Upper lobe of right lung (tissue), 1 donor: ENCODE measurements at regions not wholly inside any gene's neighbourhood (a gene's known extent, or its start where the extent isn't known, plus 50 kb on each side); places are given as distances from the start of the nearest gene placed in this dataset.

ENCODE experiments used
- ATAC-seq: fragments of 200-7000 bp; cut with Tn5 transposase; one replicate; pipeline ENCODE4 v1.9.1; 2020; ENCODE audit warnings: mild to moderate bottlenecking, moderate library complexity
- DNase-seq: peaks from one replicate; pipeline ENCODE4 v3.0.0-alpha.2; 2020
- H3K27ac ChIP-seq: fragments of 200-600 bp; one replicate; pipeline ENCODE4 v1.8.0; 2022
- H3K27me3 ChIP-seq: fragments of 200-600 bp; one replicate; pipeline ENCODE4 v1.8.0; 2022; ENCODE audit warnings: mild to moderate bottlenecking
- H3K36me3 ChIP-seq: fragments of 200-600 bp; one replicate; pipeline ENCODE4 v1.8.0; 2022
- H3K4me1 ChIP-seq: fragments of 200-600 bp; one replicate; pipeline ENCODE4 v1.8.0; 2022
- H3K4me3 ChIP-seq: fragments of 200-600 bp; one replicate; pipeline ENCODE4 v1.8.0; 2022; ENCODE audit warnings: mild to moderate bottlenecking
- H3K9me3 ChIP-seq: fragments of 200-600 bp; one replicate; pipeline ENCODE4 v1.8.0; 2022
- intact Hi-C: fragments of 100-400 bp; cut with DNase I; formaldehyde crosslinking; loops from one replicate; pipeline ENCODE4 v1.11.0; 2022
- TF ChIP-seq, protein P1 (sequence below): fragments of 200-600 bp; IDR thresholded peaks from one replicate; pipeline ENCODE4 v1.8.0; 2022; ENCODE audit warnings: antibody characterized with exemption
- donor health status: DM: no; HTN: yes; CAD: no; lungs with severe emphysema.

DNA sequence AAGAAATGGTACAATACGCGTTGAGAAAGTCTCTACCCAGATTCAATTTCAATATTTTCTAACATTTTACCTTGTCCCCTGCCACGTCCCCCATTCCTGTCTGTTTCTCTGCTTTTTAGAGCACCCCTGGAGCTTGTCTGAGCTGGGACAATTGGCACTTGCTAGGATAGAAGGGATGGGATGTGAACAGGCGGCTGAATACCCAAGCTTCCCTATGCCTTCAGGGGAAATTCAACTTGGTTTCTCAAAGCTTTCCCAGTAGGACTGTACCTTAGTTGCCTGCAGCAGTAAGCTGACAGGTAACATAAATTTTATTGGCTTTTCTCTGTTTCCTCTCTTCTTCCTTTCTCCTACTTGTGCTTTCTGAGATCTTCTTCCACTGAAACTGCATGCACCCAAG, 1663.3 kb downstream of the EFNB2 start:
- Histone ChIP-seq H3K36me3 (no peaks in the 10 kb centered on the region), H3K9me3 (no peaks in the 10 kb centered on the region), H3K27ac (no peak overlapping the region), H3K4me3 (no peak overlapping the region), H3K27me3 (no peaks in the 10 kb centered on the region), H3K4me1 (no peaks in the 10 kb centered on the region)
- TF ChIP-seq, protein P1, sequence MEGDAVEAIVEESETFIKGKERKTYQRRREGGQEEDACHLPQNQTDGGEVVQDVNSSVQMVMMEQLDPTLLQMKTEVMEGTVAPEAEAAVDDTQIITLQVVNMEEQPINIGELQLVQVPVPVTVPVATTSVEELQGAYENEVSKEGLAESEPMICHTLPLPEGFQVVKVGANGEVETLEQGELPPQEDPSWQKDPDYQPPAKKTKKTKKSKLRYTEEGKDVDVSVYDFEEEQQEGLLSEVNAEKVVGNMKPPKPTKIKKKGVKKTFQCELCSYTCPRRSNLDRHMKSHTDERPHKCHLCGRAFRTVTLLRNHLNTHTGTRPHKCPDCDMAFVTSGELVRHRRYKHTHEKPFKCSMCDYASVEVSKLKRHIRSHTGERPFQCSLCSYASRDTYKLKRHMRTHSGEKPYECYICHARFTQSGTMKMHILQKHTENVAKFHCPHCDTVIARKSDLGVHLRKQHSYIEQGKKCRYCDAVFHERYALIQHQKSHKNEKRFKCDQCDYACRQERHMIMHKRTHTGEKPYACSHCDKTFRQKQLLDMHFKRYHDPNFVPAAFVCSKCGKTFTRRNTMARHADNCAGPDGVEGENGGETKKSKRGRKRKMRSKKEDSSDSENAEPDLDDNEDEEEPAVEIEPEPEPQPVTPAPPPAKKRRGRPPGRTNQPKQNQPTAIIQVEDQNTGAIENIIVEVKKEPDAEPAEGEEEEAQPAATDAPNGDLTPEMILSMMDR = no peak
- intact Hi-C loops = no loop called here
- ATAC-seq (no peak), DNase-seq (no peak)

DNA sequence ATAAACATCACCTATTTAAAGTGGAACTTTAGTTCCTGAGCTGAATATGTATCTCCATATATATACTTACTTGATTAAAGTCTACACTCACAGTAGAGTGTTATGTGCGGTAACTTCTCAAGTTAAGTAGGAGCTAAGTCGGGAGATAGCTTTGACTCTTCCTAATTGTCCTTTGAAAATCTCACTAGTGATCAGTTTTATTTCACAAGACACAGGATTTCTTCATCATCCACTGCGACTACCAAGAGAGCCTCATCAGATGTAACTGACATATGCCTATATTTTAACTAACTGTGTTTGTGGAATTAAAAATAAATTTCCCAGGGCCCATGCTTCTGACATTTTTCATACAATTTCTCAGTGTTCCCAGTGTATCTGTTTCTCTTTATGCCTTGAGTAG, 1664.0 kb downstream of the EFNB2 start:
- Histone ChIP-seq H3K4me3 (no peak overlapping the region), H3K27ac (no peak overlapping the region), H3K27me3 (no peaks in the 10 kb centered on the region), H3K9me3 (no peaks in the 10 kb centered on the region), H3K36me3 (no peaks in the 10 kb centered on the region), H3K4me1 (no peaks in the 10 kb centered on the region)
- DNase-seq (no peak), ATAC-seq (no peak)
- TF ChIP-seq, protein P1 = no peak
- intact Hi-C loops = no loop called here

DNA sequence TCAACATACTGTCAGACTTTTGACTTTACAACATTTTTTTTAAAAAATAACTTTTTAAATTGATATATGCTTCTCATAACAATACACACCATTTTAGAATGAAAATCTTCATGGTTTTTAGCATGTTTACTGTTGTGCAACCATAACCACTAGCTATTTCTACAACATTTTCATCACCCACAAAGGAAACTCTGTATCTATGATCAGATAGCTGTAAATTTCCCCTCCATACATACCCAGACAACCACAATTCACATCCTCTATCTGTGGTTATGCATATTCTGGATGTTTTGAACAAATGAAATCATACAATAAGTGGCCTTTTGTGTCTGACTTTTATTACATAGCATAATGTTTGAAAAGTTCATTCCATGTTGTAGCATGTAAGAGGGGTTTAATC, 1666.0 kb downstream of the EFNB2 start:
- Histone ChIP-seq H3K27me3 (no peaks in the 10 kb centered on the region), H3K4me1 (no peaks in the 10 kb centered on the region), H3K9me3 (no peaks in the 10 kb centered on the region), H3K36me3 (no peaks in the 10 kb centered on the region), H3K4me3 (no peak overlapping the region), H3K27ac (no peak overlapping the region)
- intact Hi-C loops = no loop called here
- TF ChIP-seq, protein P1 = no peak
- DNase-seq (no peak), ATAC-seq (no peak)

DNA sequence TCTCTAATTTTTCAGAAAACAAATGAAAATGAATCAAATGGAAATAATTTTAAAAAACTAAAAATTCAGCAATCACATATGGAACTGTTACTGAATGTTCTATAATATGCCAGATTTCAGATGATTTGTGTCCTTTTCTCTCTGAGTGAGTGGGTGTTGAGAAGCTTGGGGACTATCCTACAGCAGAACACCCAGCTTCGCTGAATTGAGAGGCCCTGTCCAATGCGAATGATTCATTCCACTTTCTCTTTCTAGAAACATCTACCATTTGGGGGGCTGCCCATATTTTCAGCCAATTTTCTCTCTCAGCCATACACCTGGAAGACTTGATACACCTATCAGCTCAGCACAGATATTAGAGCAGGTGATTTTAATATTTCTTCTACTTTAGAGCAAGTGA, 1666.7 kb downstream of the EFNB2 start:
- H3K4me3 ChIP-seq = no peak overlapping the region
- H3K27me3 ChIP-seq = no peaks in the 10 kb centered on the region
- no peaks in the 10 kb centered on the region for H3K36me3 ChIP-seq
- no peak overlapping the region for H3K27ac ChIP-seq
- DNase-seq = no peak
- H3K9me3 ChIP-seq = no peaks in the 10 kb centered on the region
- ATAC-seq = no peak
- intact Hi-C loops = no loop called here
- TF ChIP-seq, protein P1 = no peak
- H3K4me1 ChIP-seq = no peaks in the 10 kb centered on the region

DNA sequence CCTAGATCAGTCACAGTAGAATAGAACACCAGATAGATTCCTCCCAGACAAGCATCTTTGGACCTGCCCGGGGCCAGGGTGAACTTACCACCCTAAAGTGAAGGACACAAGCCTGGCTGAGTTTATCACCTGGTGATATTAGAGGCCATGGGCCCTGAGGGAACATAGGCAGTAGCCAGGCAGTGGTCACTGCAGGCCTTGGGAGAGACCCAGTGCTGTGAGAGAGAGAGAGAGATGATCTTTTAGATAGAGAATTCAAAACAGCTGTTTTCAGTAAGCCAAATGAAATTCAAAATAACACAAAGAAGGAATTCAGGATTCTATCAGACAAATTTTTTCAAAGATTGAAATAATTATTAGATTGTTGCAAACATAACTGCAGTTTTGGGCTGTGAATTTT, 1679.9 kb downstream of the EFNB2 start:
- DNase-seq = no peak
- no peak for ATAC-seq
- Histone ChIP-seq H3K4me3 (no peak overlapping the region), H3K27ac (no peak overlapping the region), H3K9me3 (no peaks in the 10 kb centered on the region), H3K36me3 (no peaks in the 10 kb centered on the region), H3K4me1 (no peaks in the 10 kb centered on the region), H3K27me3 (no peaks in the 10 kb centered on the region)
- intact Hi-C loops = no loop called here
- TF ChIP-seq, protein P1 = no peak

DNA sequence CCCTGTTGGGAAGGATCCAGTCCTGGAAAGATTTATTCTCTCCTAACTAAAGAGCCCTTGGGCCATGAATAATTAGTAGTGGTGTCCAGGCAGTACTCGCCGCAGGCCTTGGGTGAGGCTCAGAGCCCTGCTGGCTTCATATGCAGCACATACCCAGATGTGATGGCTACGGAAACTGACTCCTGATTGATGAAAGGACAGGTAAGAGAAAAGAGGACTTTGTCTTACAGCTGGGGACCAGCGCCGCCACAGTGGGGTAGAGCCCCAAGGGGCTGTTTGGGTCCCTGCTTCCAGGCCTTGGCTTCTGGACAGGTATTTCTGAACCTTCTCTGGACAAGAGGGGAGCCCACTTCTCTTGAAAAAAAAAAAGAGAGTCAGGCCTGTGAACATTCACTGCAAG, 1680.8 kb downstream of the EFNB2 start:
- Histone ChIP-seq H3K27ac (no peak overlapping the region), H3K4me1 (no peaks in the 10 kb centered on the region), H3K9me3 (no peaks in the 10 kb centered on the region), H3K27me3 (no peaks in the 10 kb centered on the region), H3K4me3 (no peak overlapping the region), H3K36me3 (no peaks in the 10 kb centered on the region)
- intact Hi-C loops = no loop called here
- TF ChIP-seq, protein P1 = no peak
- DNase-seq (no peak), ATAC-seq (no peak)
